ENCODE measurements at regions not wholly inside any gene's neighbourhood (a gene's known extent, or its start where the extent isn't known, plus 50 kb on each side); places are given as distances from the start of the nearest gene placed in this dataset.

DNA sequence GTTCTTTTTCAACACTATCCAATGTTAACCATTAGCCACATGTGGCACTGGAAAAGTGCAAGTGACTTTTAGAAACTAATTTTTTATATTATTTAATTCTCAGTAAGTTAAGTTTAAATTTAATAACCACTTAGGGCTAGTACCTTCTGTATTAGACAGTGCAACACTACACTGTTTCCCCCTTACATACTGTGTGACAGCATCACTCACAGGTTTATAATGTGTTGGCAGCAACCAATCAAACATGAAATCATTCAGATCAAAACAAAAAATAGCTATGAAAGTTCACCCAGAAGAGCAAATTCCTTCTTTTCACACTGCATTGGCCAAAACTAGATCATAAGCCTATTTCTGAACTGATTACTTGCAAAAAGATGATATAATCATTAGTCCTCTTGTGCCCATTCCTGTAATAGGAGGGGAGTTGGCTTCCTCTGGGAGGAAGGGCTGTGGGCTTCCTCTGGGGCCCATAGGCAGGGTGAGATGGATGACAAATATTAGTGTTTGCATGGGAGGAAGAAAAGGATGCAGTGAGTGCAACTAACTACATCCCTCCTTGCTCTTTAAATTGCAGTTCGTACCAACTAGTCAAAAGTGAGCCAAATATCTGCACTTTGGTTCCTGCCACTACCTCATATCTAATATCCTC lies 708.1 kb upstream of the RGMB start:
- ChIA-PET POLR2A (no interaction called here), CTCF (no interaction called here)
- TF ChIP-seq, protein P1, sequence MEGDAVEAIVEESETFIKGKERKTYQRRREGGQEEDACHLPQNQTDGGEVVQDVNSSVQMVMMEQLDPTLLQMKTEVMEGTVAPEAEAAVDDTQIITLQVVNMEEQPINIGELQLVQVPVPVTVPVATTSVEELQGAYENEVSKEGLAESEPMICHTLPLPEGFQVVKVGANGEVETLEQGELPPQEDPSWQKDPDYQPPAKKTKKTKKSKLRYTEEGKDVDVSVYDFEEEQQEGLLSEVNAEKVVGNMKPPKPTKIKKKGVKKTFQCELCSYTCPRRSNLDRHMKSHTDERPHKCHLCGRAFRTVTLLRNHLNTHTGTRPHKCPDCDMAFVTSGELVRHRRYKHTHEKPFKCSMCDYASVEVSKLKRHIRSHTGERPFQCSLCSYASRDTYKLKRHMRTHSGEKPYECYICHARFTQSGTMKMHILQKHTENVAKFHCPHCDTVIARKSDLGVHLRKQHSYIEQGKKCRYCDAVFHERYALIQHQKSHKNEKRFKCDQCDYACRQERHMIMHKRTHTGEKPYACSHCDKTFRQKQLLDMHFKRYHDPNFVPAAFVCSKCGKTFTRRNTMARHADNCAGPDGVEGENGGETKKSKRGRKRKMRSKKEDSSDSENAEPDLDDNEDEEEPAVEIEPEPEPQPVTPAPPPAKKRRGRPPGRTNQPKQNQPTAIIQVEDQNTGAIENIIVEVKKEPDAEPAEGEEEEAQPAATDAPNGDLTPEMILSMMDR (IDR thresholded peaks at IDR 0.05; ENCODE audit: control extremely low read depth, extremely low read depth, low read depth, missing control alignments), result no peak
- DNase-seq (ENCODE audit: extremely low spot score), result no peak

- POLR2A ChIA-PET, result no interaction called here
Observed at GRCh38 chr5:98066910-98067309, 706.6 kb upstream of the RGMB start.

GRCh38 chr5:98069876-98070512 lies 703.5 kb upstream of the RGMB start:
- POLR2A ChIA-PET, result no interaction called here
- CTCF ChIA-PET, result no interaction called here
- TF ChIP-seq, protein P1 (IDR thresholded peaks at IDR 0.05; ENCODE audit: control extremely low read depth, extremely low read depth, low read depth, missing control alignments), result no peak
- DNase-seq (ENCODE audit: extremely low spot score), result peak; percentile 5

More at GRCh38 chr5:98066910-98067309, 706.6 kb upstream of the RGMB start:
- no peak for DNase-seq (ENCODE audit: extremely low spot score)
- TF ChIP-seq, protein P1 (IDR thresholded peaks at IDR 0.05; ENCODE audit: control extremely low read depth, extremely low read depth, low read depth, missing control alignments), result no peak
- CTCF ChIA-PET, result interaction anchor here (0.9 to 1.3 kb wide), 2 partner anchors 21 to 24 kb away, joined by 3 read pairs; no protein-coding TSS in a partner anchor

DNA sequence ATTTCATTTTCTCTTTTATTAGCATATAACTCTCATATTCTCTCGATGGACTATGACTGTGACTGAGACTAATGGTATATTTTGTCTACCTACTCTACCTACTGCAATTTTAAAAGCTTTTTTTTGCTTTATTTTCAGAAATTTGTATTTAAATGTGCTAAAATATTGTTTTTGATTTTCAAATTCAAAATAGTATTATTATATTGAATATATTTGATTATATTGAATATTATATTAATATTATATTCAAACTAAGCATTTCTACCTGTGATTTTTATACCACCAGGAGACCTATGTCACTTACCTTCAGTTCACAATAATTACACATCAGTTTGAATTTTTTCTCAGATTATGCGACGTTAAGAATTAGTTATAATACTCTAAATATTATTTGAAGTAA lies 700.5 kb upstream of the RGMB start:
- TF ChIP-seq, protein P1 (IDR thresholded peaks at IDR 0.05; ENCODE audit: control extremely low read depth, extremely low read depth, low read depth, missing control alignments), result no peak
- ChIA-PET CTCF (no interaction called here), POLR2A (no interaction called here)
- no peak for DNase-seq (ENCODE audit: extremely low spot score)

DNA sequence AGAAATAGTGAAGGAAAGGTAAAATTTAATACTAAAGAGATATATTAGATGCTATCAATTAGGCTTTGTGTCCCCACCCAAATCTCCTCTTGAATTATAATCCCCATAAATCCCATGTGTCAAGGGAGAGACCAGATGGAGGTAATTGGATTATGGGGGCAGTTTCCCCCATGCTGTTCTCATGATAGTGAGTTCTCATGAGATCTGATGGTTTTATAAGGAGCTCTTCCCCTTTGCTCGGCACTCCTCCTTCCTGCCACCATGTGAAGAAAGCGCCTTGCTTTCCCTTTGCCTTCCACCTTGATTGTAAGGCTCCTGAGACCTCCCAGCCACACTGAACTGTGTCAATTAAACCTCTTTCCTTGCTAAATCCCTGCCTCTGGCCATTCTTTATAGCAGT lies 697.0 kb upstream of the RGMB start:
- TF ChIP-seq, protein P1 (IDR thresholded peaks at IDR 0.05; ENCODE audit: control extremely low read depth, extremely low read depth, low read depth, missing control alignments), result no peak
- no peak for DNase-seq (ENCODE audit: extremely low spot score)
- ChIA-PET POLR2A (no interaction called here), CTCF (no interaction called here)

DNA sequence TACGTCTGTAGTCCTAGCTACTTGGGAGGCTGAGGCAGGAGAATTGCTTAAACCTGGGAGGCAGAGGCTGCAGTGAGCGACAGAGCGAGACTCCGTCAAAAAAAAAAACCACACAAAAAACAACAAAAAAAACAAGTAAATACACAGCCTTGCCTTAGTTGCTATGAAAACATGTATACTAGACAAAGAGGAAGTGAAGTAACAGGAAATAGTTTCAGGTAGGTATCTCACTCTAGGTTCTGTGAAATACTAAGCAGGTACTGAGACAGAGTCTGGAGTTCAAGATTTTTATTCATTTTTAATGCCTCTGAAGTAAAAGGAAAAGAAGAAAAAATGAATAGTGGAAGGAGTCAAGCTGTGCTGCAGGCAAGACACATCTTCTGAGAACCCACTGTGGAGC lies 687.9 kb upstream of the RGMB start:
- ChIA-PET POLR2A (no interaction called here), CTCF (interaction anchor here (1.0 to 2.2 kb wide), 3 partner anchors 8 to 23 kb away, joined by 3 to 8 read pairs (median 4); no protein-coding TSS in a partner anchor)
- no peak for DNase-seq (ENCODE audit: extremely low spot score)
- TF ChIP-seq, protein P1 (IDR thresholded peaks at IDR 0.05; ENCODE audit: control extremely low read depth, extremely low read depth, low read depth, missing control alignments), result no peak

Measured in GM10248 (cell line).